Lung (tissue), 11 donors: ENCODE measurements at regions not wholly inside any gene's neighbourhood (a gene's known extent, or its start where the extent isn't known, plus 50 kb on each side); places are given as distances from the start of the nearest gene placed in this dataset.
A peak's percentile ranks its signal among the peaks of the same experiment; 100 is the strongest.

ENCODE experiments used
- ATAC-seq: fragments of 200-7000 bp; cut with Tn5 transposase; one replicate; pipeline ENCODE4 v1.9.1; 2020; ENCODE audit warnings: moderate number of reproducible peaks; ENCODE audit not compliant: insufficient read depth, low FRiP score
- DNase-seq, 3 donors: peaks; one replicate each; pipeline ENCODE4 v3.0.0-alpha.2; 2013 to 2017
- H3K27ac ChIP-seq, 2 donors: one replicate each; pipeline ENCODE4 v1.5.1; 2013; ENCODE audit warnings: mild to moderate bottlenecking in 2 of 2, moderate library complexity in 2 of 2, control low read depth in 1 of 2, inconsistent platforms in 1 of 2, low read depth in 1 of 2, low read length in 1 of 2
- H3K27me3 ChIP-seq, 3 donors: one replicate each; pipeline ENCODE4 v1.5.1; 2013; ENCODE audit warnings: low read length in 2 of 3; ENCODE audit not compliant: control insufficient read depth in 3 of 3, insufficient read depth in 3 of 3
- H3K36me3 ChIP-seq, 4 donors: one replicate each; pipeline ENCODE4 v1.5.1; 2013; ENCODE audit warnings: low read length in 4 of 4, mild to moderate bottlenecking in 1 of 4, moderate library complexity in 1 of 4; ENCODE audit not compliant: control insufficient read depth in 4 of 4, insufficient read depth in 4 of 4
- H3K4me1 ChIP-seq, 5 donors: one replicate each; pipeline ENCODE4 v1.5.1; 2013; ENCODE audit warnings: low read length in 5 of 5, mild to moderate bottlenecking in 2 of 5, moderate library complexity in 1 of 5; ENCODE audit not compliant: control insufficient read depth in 5 of 5, insufficient read depth in 5 of 5
- H3K4me3 ChIP-seq: one replicate; pipeline ENCODE4 v1.5.1; 2013; ENCODE audit warnings: mild to moderate bottlenecking, control low read depth, moderate library complexity
- H3K9ac ChIP-seq, 2 donors: one replicate each; pipeline ENCODE4 v1.5.1; 2013; ENCODE audit warnings: low read length in 2 of 2, control low read depth in 1 of 2; ENCODE audit not compliant: insufficient read depth in 1 of 2
- H3K9me3 ChIP-seq, 4 donors: one replicate each; pipeline ENCODE4 v1.5.1; 2013; ENCODE audit warnings: low read length in 3 of 4, mild to moderate bottlenecking in 1 of 4, moderate library complexity in 1 of 4; ENCODE audit not compliant: control insufficient read depth in 4 of 4, insufficient read depth in 3 of 4
- CTCF ChIP-seq: IDR thresholded peaks from 2 replicates; pipeline ENCODE4 v1.5.1; 2012; ENCODE audit warnings: mild to moderate bottlenecking; ENCODE audit errors: control extremely low read depth, extremely low read depth
- WGBS, 2 donors: extraction: QIAGEN DNeasy Blood & Tissue Kit; methylation state at CpG; one replicate each; pipeline ENCODE4 v1.1.7; 2013; 5-methylcytosine and 5-hydroxymethylcytosine counted together
- donor health status: control.
- donor health status: control.
- donor health status: Bipolar disorder and iron deficiency.
- donor health status: healthy.
- donor health status: DM: yes; HTN: yes; CAD: no.

- no peak for ATAC-seq
- 26 to 43% methylated on average over 7 of the region's 7 CpGs for WGBS, 2 donors
Measured at GRCh38 chr11:27874998-27875830, 175.0 kb upstream of the BDNF start.

GRCh38 chr11:27873664-27874063 is 173.4 kb upstream of the BDNF start:
- Histone ChIP-seq H3K36me3 (no peaks in the 10 kb centered on the region), H3K4me1 (peaks cover 0 to 4% (median 0%) of the 10 kb centered on the region in 5 donors), H3K27ac (no peak overlapping the region), H3K27me3 (peaks cover 0 to 6% (median 0%) of the 10 kb centered on the region in 3 donors), H3K4me3 (no peak overlapping the region), H3K9me3 (peaks cover 0 to 7% (median 3%) of the 10 kb centered on the region in 4 donors), H3K9ac (no peak overlapping the region)
- no peak for ATAC-seq
- TF ChIP-seq CTCF: no peak
- peak in 1 of 3 donors; percentile 31 for DNase-seq
- WGBS, 2 donors: 55 to 73% methylated on average over 6 of the region's 6 CpGs

More at GRCh38 chr11:27874998-27875830, 175.0 kb upstream of the BDNF start:
- Histone ChIP-seq H3K9me3 (peaks cover 0 to 7% (median 3%) of the 10 kb centered on the region in 4 donors), H3K27ac (no peak overlapping the region), H3K9ac (no peak overlapping the region), H3K4me3 (no peak overlapping the region), H3K36me3 (no peaks in the 10 kb centered on the region), H3K27me3 (peaks cover 0 to 2% (median 0%) of the 10 kb centered on the region in 3 donors), H3K4me1 (peaks cover 0 to 4% (median 0%) of the 10 kb centered on the region in 5 donors)
- TF ChIP-seq CTCF: no peak
- peak in 2 of 3 donors; percentile 32 to 57 for DNase-seq

- no peak for DNase-seq
- no peak overlapping the region for H3K27ac ChIP-seq
- ATAC-seq: no peak
- peaks cover 0 to 7% (median 3%) of the 10 kb centered on the region in 4 donors for H3K9me3 ChIP-seq
- H3K4me3 ChIP-seq: no peak overlapping the region
- H3K27me3 ChIP-seq: peaks cover 0 to 10% (median 5%) of the 10 kb centered on the region in 3 donors
- TF ChIP-seq CTCF: no peak
- 37 to 43% methylated on average over 7 of the region's 7 CpGs for WGBS, 2 donors
- no peaks in the 10 kb centered on the region for H3K36me3 ChIP-seq
- peaks cover 0 to 4% (median 0%) of the 10 kb centered on the region in 5 donors for H3K4me1 ChIP-seq
- no peak overlapping the region for H3K9ac ChIP-seq
Measured at GRCh38 chr11:27871056-27871455, 170.8 kb upstream of the BDNF start.
